HFFc6 (cell line): ENCODE measurements at regions not wholly inside any gene's neighbourhood (a gene's known extent, or its start where the extent isn't known, plus 50 kb on each side); places are given as distances from the start of the nearest gene placed in this dataset.
"Not testable (repeated sequence)": the region's sequence is repeated elsewhere in the genome, so short reads cannot be mapped to it uniquely, and the experiment has no call there.

Experiments
- DNase-seq: peaks from one replicate; pipeline ENCODE4 v3.0.0-alpha.2; 2018
- H3K27ac Mint-ChIP-seq: 2 replicates; pipeline ENCODE4 v1.8.0; 2020; ENCODE audit warnings: mild to moderate bottlenecking, mixed read lengths
- H3K27me3 Mint-ChIP-seq: 2 replicates; pipeline ENCODE4 v1.8.0; 2021; ENCODE audit warnings: mild to moderate bottlenecking, moderate library complexity, mixed read lengths; ENCODE audit not compliant: insufficient read depth
- H3K36me3 Mint-ChIP-seq: 2 replicates; pipeline ENCODE4 v1.8.0; 2021; ENCODE audit warnings: low read depth, mixed read lengths
- H3K4me1 Mint-ChIP-seq: 2 replicates; pipeline ENCODE4 v1.8.0; 2020; ENCODE audit warnings: low read depth, mixed read lengths
- H3K4me3 Mint-ChIP-seq: 2 replicates; pipeline ENCODE4 v1.8.0; 2020; ENCODE audit warnings: mild to moderate bottlenecking, moderate library complexity, mixed read lengths
- H3K9me3 Mint-ChIP-seq: 2 replicates; pipeline ENCODE4 v1.8.0; 2020; ENCODE audit warnings: mild to moderate bottlenecking, mixed read lengths
- CTCF ChIP-seq: fragments of 200-600 bp; sonication (generic); IDR thresholded peaks from 2 replicates; pipeline ENCODE4 v1.5.0; 2021; ENCODE audit warnings: antibody characterized with exemption, mild to moderate bottlenecking

- Mint-ChIP-seq H3K27ac (no peak overlapping the region), H3K27me3 (peaks cover 6% of the 10 kb centered on the region), H3K9me3 (no peaks in the 10 kb centered on the region), H3K4me3 (no peak overlapping the region), H3K36me3 (no peaks in the 10 kb centered on the region), H3K4me1 (no peaks in the 10 kb centered on the region)
- no peak for DNase-seq
- no peak for TF ChIP-seq CTCF
These were observed 825.3 kb downstream of the LTN1 start for GRCh38 chr21:28167366-28167765.

GRCh38 chr21:28164519-28164918 is 828.2 kb downstream of the LTN1 start:
- not testable (repeated sequence) for H3K27me3 Mint-ChIP-seq, DNase-seq, H3K9me3 Mint-ChIP-seq, H3K4me1 Mint-ChIP-seq, H3K36me3 Mint-ChIP-seq, H3K27ac Mint-ChIP-seq, H3K4me3 Mint-ChIP-seq

GRCh38 chr21:28162052-28162451 is 830.6 kb downstream of the LTN1 start:
- not testable (repeated sequence) for H3K27me3 Mint-ChIP-seq, H3K9me3 Mint-ChIP-seq, H3K4me3 Mint-ChIP-seq, H3K36me3 Mint-ChIP-seq, H3K4me1 Mint-ChIP-seq, DNase-seq, H3K27ac Mint-ChIP-seq

- no peak overlapping the region for H3K27ac Mint-ChIP-seq
- DNase-seq = no peak
These were observed 832.3 kb downstream of the LTN1 start for GRCh38 chr21:28160378-28160777.

GRCh38 chr21:28159396-28159795 is 833.3 kb downstream of the LTN1 start:
- Mint-ChIP-seq H3K27me3 (peaks cover 3% of the 10 kb centered on the region), H3K9me3 (no peaks in the 10 kb centered on the region), H3K27ac (no peak overlapping the region), H3K36me3 (no peaks in the 10 kb centered on the region), H3K4me3 (no peak overlapping the region), H3K4me1 (no peaks in the 10 kb centered on the region)
- no peak for DNase-seq
- TF ChIP-seq CTCF = no peak

More at GRCh38 chr21:28160378-28160777, 832.3 kb downstream of the LTN1 start:
- no peak overlapping the region for H3K4me3 Mint-ChIP-seq
- no peaks in the 10 kb centered on the region for H3K36me3 Mint-ChIP-seq
- peaks cover 2% of the 10 kb centered on the region for H3K27me3 Mint-ChIP-seq
- no peaks in the 10 kb centered on the region for H3K4me1 Mint-ChIP-seq
- H3K9me3 Mint-ChIP-seq = no peaks in the 10 kb centered on the region
- no peak for TF ChIP-seq CTCF

GRCh38 chr21:28156590-28156989 is 836.1 kb downstream of the LTN1 start:
- TF ChIP-seq CTCF = no peak
- Mint-ChIP-seq H3K4me1 (0 out of 2 replicates have a peak, but pooled peaks cover 4% of the 10 kb centered on the region), H3K4me3 (no peak overlapping the region), H3K36me3 (no peaks in the 10 kb centered on the region), H3K27me3 (peaks cover 3% of the 10 kb centered on the region; the same call in 1 of the 2 replicates), H3K9me3 (no peaks in the 10 kb centered on the region), H3K27ac (no peak overlapping the region)
- no peak for DNase-seq

- no peak for TF ChIP-seq CTCF
- DNase-seq = no peak
- Mint-ChIP-seq H3K36me3 (no peaks in the 10 kb centered on the region), H3K9me3 (no peaks in the 10 kb centered on the region), H3K27me3 (peaks cover 3% of the 10 kb centered on the region; the same call in 1 of the 2 replicates), H3K4me3 (no peak overlapping the region), H3K4me1 (0 out of 2 replicates have a peak, but pooled peaks cover 4% of the 10 kb centered on the region), H3K27ac (no peak overlapping the region)
These were observed 838.6 kb downstream of the LTN1 start for GRCh38 chr21:28154121-28154520.
